IMR-90 (cell line): ENCODE measurements at regions not wholly inside any gene's neighbourhood (a gene's known extent, or its start where the extent isn't known, plus 50 kb on each side); places are given as distances from the start of the nearest gene placed in this dataset.

ENCODE experiments used
- ATAC-seq: fragments of 200-7000 bp; cut with Tn5 transposase; 2 replicates; pipeline ENCODE4 v1.9.1; 2020; ENCODE audit warnings: low read depth, mild to moderate bottlenecking, moderate library complexity
- BruUV-seq: library from RNA; stranded (reverse); fragments of 400-500 nt; replicated peaks from 2 replicates; lab custom pipeline; 2021; lab: Mats Ljungman, UMichigan
- CTCF ChIA-PET: fragments of 300-600 bp; formaldehyde crosslinking; extraction: SDS; loops from one replicate; lab custom pipeline; 2021; ENCODE audit warnings: antibody characterized with exemption; lab: Yijun Ruan, JAX
- POLR2A ChIA-PET: fragments of 300-600 bp; sonication (Branson Sonifier 250); formaldehyde crosslinking; loops from one replicate; lab custom pipeline; 2022; ENCODE audit warnings: antibody characterized with exemption; ENCODE audit not compliant: unreplicated experiment; lab: Charles Lee
- DNase-seq: peaks from one replicate; pipeline ENCODE4 v3.0.0; 2013
- H2AFZ ChIP-seq: replicated peaks from 2 replicates; pipeline ENCODE3; 2013; ENCODE audit warnings: low read length, mild to moderate bottlenecking; ENCODE audit not compliant: poor library complexity
- H2AK5ac ChIP-seq: 2 replicates; pipeline ENCODE4 v1.6.1; 2013; ENCODE audit warnings: low read depth, low read length, inconsistent platforms
- H2AK9ac ChIP-seq: replicated peaks from 2 replicates; pipeline ENCODE3; 2013; ENCODE audit warnings: mild to moderate bottlenecking, low read depth, low read length, moderate library complexity; ENCODE audit not compliant: poor library complexity
- H2BK120ac ChIP-seq: 2 replicates; pipeline ENCODE4 v1.6.1; 2013; ENCODE audit warnings: low read depth, low read length, inconsistent platforms
- H2BK15ac ChIP-seq: 3 replicates; pipeline ENCODE4 v1.6.1; 2013; ENCODE audit warnings: low read depth, low read length, inconsistent platforms
- H2BK20ac ChIP-seq: 2 replicates; pipeline ENCODE4 v1.6.1; 2013; ENCODE audit warnings: low read depth, mild to moderate bottlenecking, inconsistent platforms, low read length, moderate library complexity
- H2BK5ac ChIP-seq: 2 replicates; pipeline ENCODE4 v1.6.1; 2013; ENCODE audit warnings: mild to moderate bottlenecking, low read depth, low read length, inconsistent platforms; ENCODE audit not compliant: poor library complexity, severe bottlenecking
- H3K14ac ChIP-seq: replicated peaks from 2 replicates; pipeline ENCODE4 v1.6.1; 2013; ENCODE audit warnings: low read depth, low read length, inconsistent platforms
- H3K18ac ChIP-seq: 2 replicates; pipeline ENCODE4 v1.6.1; 2013; ENCODE audit warnings: low read depth, low read length, control low read depth
- H3K23ac ChIP-seq: 2 replicates; pipeline ENCODE4 v1.6.1; 2013; ENCODE audit warnings: low read depth, low read length, inconsistent platforms
- H3K27ac ChIP-seq: 2 replicates; pipeline ENCODE4 v1.5.1; 2013; ENCODE audit warnings: mild to moderate bottlenecking, control low read depth, low read length; ENCODE audit not compliant: insufficient read depth
- H3K27me3 ChIP-seq: 2 replicates; pipeline ENCODE4 v1.6.1; 2013; ENCODE audit warnings: low read length; ENCODE audit not compliant: control insufficient read depth, insufficient read depth
- H3K36me3 ChIP-seq: 2 replicates; pipeline ENCODE4 v1.6.1; 2013; ENCODE audit warnings: low read length, mixed read lengths; ENCODE audit not compliant: control insufficient read depth, insufficient read depth
- H3K4ac ChIP-seq: 2 replicates; pipeline ENCODE4 v1.6.1; 2013; ENCODE audit warnings: low read depth, low read length, inconsistent platforms
- H3K4me1 ChIP-seq: 2 replicates; pipeline ENCODE4 v1.6.1; 2013; ENCODE audit warnings: low read length, mixed read lengths; ENCODE audit not compliant: control insufficient read depth, insufficient read depth
- H3K4me2 ChIP-seq: 2 replicates; pipeline ENCODE4 v1.6.1; 2013; ENCODE audit warnings: low read depth, mild to moderate bottlenecking, control low read depth, low read length, moderate library complexity
- H3K4me3 ChIP-seq: 2 replicates; pipeline ENCODE4 v1.5.1; 2013; ENCODE audit warnings: low read depth, mild to moderate bottlenecking, control low read depth, low read length, moderate library complexity; ENCODE audit not compliant: insufficient read depth
- H3K56ac ChIP-seq: 2 replicates; pipeline ENCODE4 v1.6.1; 2013; ENCODE audit warnings: low read length, inconsistent platforms; ENCODE audit not compliant: insufficient read depth; ENCODE audit errors: extremely low read depth
- H3K79me1 ChIP-seq, 2 experiments: 2 replicates each; pipeline ENCODE4 v1.6.1; 2013; ENCODE audit warnings: low read length in 2 of 2, inconsistent platforms in 1 of 2, low read depth in 1 of 2
- H3K9ac ChIP-seq: 2 replicates; pipeline ENCODE4 v1.6.1; 2013; ENCODE audit warnings: low read depth, low read length, control low read depth
- H3K9me1 ChIP-seq: 2 replicates; pipeline ENCODE4 v1.6.1; 2013; ENCODE audit warnings: low read length, inconsistent platforms; ENCODE audit not compliant: insufficient read depth
- H3K9me3 ChIP-seq: 2 replicates; pipeline ENCODE4 v1.6.1; 2013; ENCODE audit warnings: low read length; ENCODE audit not compliant: control insufficient read depth, insufficient read depth
- H4K20me1 ChIP-seq: 2 replicates; pipeline ENCODE4 v1.6.1; 2013; ENCODE audit warnings: low read length, inconsistent platforms; ENCODE audit not compliant: insufficient read depth
- H4K5ac ChIP-seq: 2 replicates; pipeline ENCODE4 v1.6.1; 2013; ENCODE audit warnings: mild to moderate bottlenecking, low read depth, low read length, control low read depth
- H4K8ac ChIP-seq, 2 experiments: 2 replicates each; pipeline ENCODE4 v1.6.1; 2013; ENCODE audit warnings: low read depth in 2 of 2, low read length in 2 of 2, control low read depth in 1 of 2, inconsistent platforms in 1 of 2
- H4K91ac ChIP-seq: 2 replicates; pipeline ENCODE4 v1.6.1; 2013; ENCODE audit warnings: low read depth, low read length, inconsistent platforms; ENCODE audit not compliant: insufficient read depth
- CEBPB ChIP-seq: IDR thresholded peaks from 2 replicates; pipeline ENCODE4 v1.6.1; 2012; ENCODE audit warnings: low read depth, low read length, improper control_type of control experiment
- CTCF ChIP-seq: conservative IDR thresholded peaks from 2 replicates; pipeline ENCODE4 v1.5.1; 2012; ENCODE audit warnings: mild to moderate bottlenecking, low read depth, low read length, improper control_type of control experiment
- NFE2L2 ChIP-seq: fragments of 150-350 bp; IDR thresholded peaks from 2 replicates; pipeline ENCODE4 v1.6.1; 2016; ENCODE audit warnings: low read depth, mild to moderate bottlenecking, low read length
- SMC3 ChIP-seq: fragments of 150-350 bp; IDR thresholded peaks from 2 replicates; pipeline ENCODE4 v1.6.1; 2016; ENCODE audit warnings: low read depth, mild to moderate bottlenecking, antibody characterized with exemption, low read length, moderate library complexity
- WGBS, 2 experiments: methylation state at CpG; one replicate each; pipeline versions ENCODE4 v1.1.5 to v1.1.7; 2013; ENCODE audit warnings: missing lambda C conversion rate in 2 of 2; ENCODE audit not compliant: insufficient read length in 1 of 2; ENCODE audit errors: extremely low coverage in 2 of 2; 5-methylcytosine and 5-hydroxymethylcytosine counted together
- dilution Hi-C: fragments of 300-500 bp; cut with HindIII; formaldehyde crosslinking; loops from one replicate; pipeline ENCODE4 v1.14.3; 2018; ENCODE audit warnings: low sequenced_read_pairs; ENCODE audit not compliant: unreplicated experiment
- in situ Hi-C: fragments of 300-500 bp; cut with MboI; formaldehyde crosslinking; loops from 3 replicates; pipeline ENCODE4 v1.14.3; 2019; ENCODE audit warnings: low sequenced_read_pairs, inconsistent platforms, mixed read lengths
- intact Hi-C: fragments of 100-400 bp; cut with micrococcal nuclease; formaldehyde crosslinking; loops from 2 replicates; pipeline ENCODE4 v1.10.0; 2022

GRCh38 chr1:199855580-199855979 lies 171.9 kb upstream of the NR5A2 start (continued):
- TF ChIP-seq NFE2L2 (no peak), CEBPB (no peak), SMC3 (no peak)

GRCh38 chr1:199856216-199856780 lies 171.2 kb upstream of the NR5A2 start:
- H2BK15ac ChIP-seq, result peak overlapping the region; percentile 80; the same call in 2 of the 3 replicates
- no peaks in the 10 kb centered on the region for H4K20me1 ChIP-seq
- H3K4me1 ChIP-seq, result peaks cover 3% of the 10 kb centered on the region; the same call in 1 of the 2 replicates
- H3K9ac ChIP-seq, result no peak overlapping the region
- in situ Hi-C loops (no loop called here), intact Hi-C loops (no loop called here), dilution Hi-C loops (no loop called here)
- no peak overlapping the region for H2AK9ac ChIP-seq
- no peak for ATAC-seq
- no peak for DNase-seq
- peak overlapping the region; percentile 78 for H3K56ac ChIP-seq
- peak overlapping the region; percentile 71; the same call in 1 of the 2 replicates for H2BK20ac ChIP-seq
- H3K23ac ChIP-seq, result peak overlapping the region; percentile 66; the same call in 1 of the 2 replicates
- POLR2A ChIA-PET, result no interaction called here
- no peaks in the 10 kb centered on the region for H3K79me1 ChIP-seq
- peak overlapping the region; percentile 90; the same call in 1 of the 2 replicates for H2BK120ac ChIP-seq
- WGBS, 2 experiments, result no CpG with 5 or more reads among the region's 4 CpGs
- peak overlapping the region; percentile 12; the same call in 1 of the 2 replicates for H4K5ac ChIP-seq
- peak overlapping the region; percentile 61; the same call in 1 of the 2 replicates for H3K18ac ChIP-seq
- TF ChIP-seq CEBPB (no peak), CTCF (no peak), SMC3 (no peak)
- no TSS peak for BruUV-seq
- no peak overlapping the region for H2AFZ ChIP-seq
- H3K14ac ChIP-seq, result peak overlapping the region; percentile 73
- H2BK5ac ChIP-seq, result peak overlapping the region; percentile 61
- no peak overlapping the region for H3K4me3 ChIP-seq
- CTCF ChIA-PET, result no interaction called here
- H2AK5ac ChIP-seq, result peak overlapping the region; percentile 80; the same call in 1 of the 2 replicates
- H3K27me3 ChIP-seq, result no peaks in the 10 kb centered on the region
- H3K27ac ChIP-seq, result no peak overlapping the region
- peak overlapping the region; percentile 14; the same call in 1 of the 2 replicates for H4K91ac ChIP-seq
- no peaks in the 10 kb centered on the region for H3K36me3 ChIP-seq
- H3K9me1 ChIP-seq, result no peaks in the 10 kb centered on the region
- H3K9me3 ChIP-seq, result no peaks in the 10 kb centered on the region
- H3K4ac ChIP-seq, result peak overlapping the region; percentile 57; the same call in 1 of the 2 replicates
- no peak overlapping the region; the same call in 1 of the 2 replicates for H3K4me2 ChIP-seq
- H4K8ac ChIP-seq, result peak overlapping the region; percentile 37 to 87; a peak in 3 of 4 replicates
